ENCODE measurements at regions not wholly inside any gene's neighbourhood (a gene's known extent, or its start where the extent isn't known, plus 50 kb on each side); places are given as distances from the start of the nearest gene placed in this dataset.

GRCh38 chr2:142380372-142380771 lies 249.6 kb upstream of the LRP1B start:
- TF ChIP-seq POLR2A (IDR thresholded peaks at IDR 0.05) = no peak
- no peak for TF ChIP-seq CTCF (IDR thresholded peaks at IDR 0.05)
